H1 (cell line): ENCODE measurements at regions not wholly inside any gene's neighbourhood (a gene's known extent, or its start where the extent isn't known, plus 50 kb on each side); places are given as distances from the start of the nearest gene placed in this dataset.

ENCODE experiments used
- CTCF ChIA-PET: fragments of 300-600 bp; sonication (Branson Sonifier 250); formaldehyde crosslinking; loops from one replicate; lab custom pipeline; 2021; ENCODE audit not compliant: partially characterized antibody; lab: Charles Lee
- POLR2A ChIA-PET: fragments of 300-600 bp; sonication (Branson Sonifier 250); formaldehyde crosslinking; loops from one replicate; lab custom pipeline; 2021; ENCODE audit warnings: inconsistent platforms; ENCODE audit not compliant: partially characterized antibody; lab: Charles Lee
- DNase-seq, 2 experiments: peaks; one replicate each; pipeline versions ENCODE4 v3.0.0 to v3.0.0-alpha.2; 2010 to 2022; ENCODE audit warnings: low spot score in 2 of 2, low read depth in 1 of 2, mixed read lengths in 1 of 2
- FAIRE-seq: peaks from 2 replicates; lab custom pipeline; 2011; peaks lifted over from hg19 to GRCh38; lab: Jason Lieb, UNC
- H2AFZ ChIP-seq: 2 replicates; pipeline ENCODE4 v1.8.1; 2012; ENCODE audit warnings: low read length, inconsistent platforms
- H2AK5ac ChIP-seq: 2 replicates; pipeline ENCODE4 v1.6.1; 2013; ENCODE audit warnings: low read depth, low read length
- H2BK120ac ChIP-seq: replicated peaks from 2 replicates; pipeline ENCODE3; 2013; ENCODE audit warnings: low read depth, low read length, inconsistent platforms
- H2BK12ac ChIP-seq: 2 replicates; pipeline ENCODE4 v1.6.1; 2013; ENCODE audit warnings: low read depth, low read length
- H2BK15ac ChIP-seq: 2 replicates; pipeline ENCODE4 v1.6.1; 2013; ENCODE audit warnings: low read length
- H2BK20ac ChIP-seq: 2 replicates; pipeline ENCODE4 v1.6.1; 2013; ENCODE audit warnings: low read length
- H2BK5ac ChIP-seq: 2 replicates; pipeline ENCODE4 v1.6.1; 2013; ENCODE audit warnings: low read depth, low read length
- H3K14ac ChIP-seq: 2 replicates; pipeline ENCODE4 v1.6.1; 2013; ENCODE audit warnings: inconsistent platforms; ENCODE audit not compliant: insufficient read length
- H3K18ac ChIP-seq: 2 replicates; pipeline ENCODE4 v1.6.1; 2013; ENCODE audit warnings: low read length; ENCODE audit errors: extremely low read depth
- H3K23ac ChIP-seq: 2 replicates; pipeline ENCODE4 v1.6.1; 2013; ENCODE audit warnings: inconsistent platforms; ENCODE audit not compliant: insufficient read length
- H3K23me2 ChIP-seq: 2 replicates; pipeline ENCODE4 v1.6.1; 2013; ENCODE audit warnings: low read depth, low read length
- H3K27ac ChIP-seq: 2 replicates; pipeline ENCODE4 v1.6.1; 2011; ENCODE audit warnings: low read depth, low read length, inconsistent platforms
- H3K27me3 ChIP-seq, 4 experiments: replicated peaks in 1 of 4; 1 replicate in 1 of 4; 2 replicates in 3 of 4; pipeline versions ENCODE4 v1.6.1 to v1.8.1; 2011 to 2013; ENCODE audit warnings: low read length in 3 of 4, mild to moderate bottlenecking in 3 of 4, inconsistent platforms in 2 of 4, mixed read lengths in 2 of 4, moderate library complexity in 1 of 4; ENCODE audit not compliant: control insufficient read depth in 3 of 4, insufficient read depth in 3 of 4; ENCODE audit errors: extremely low read depth in 1 of 4
- H3K36me3 ChIP-seq, 4 experiments: 2 replicates each; pipeline versions ENCODE4 v1.6.1 to v1.8.1; 2011 to 2013; ENCODE audit warnings: mild to moderate bottlenecking in 4 of 4, low read length in 3 of 4, moderate library complexity in 2 of 4, control low read depth in 1 of 4, inconsistent platforms in 1 of 4; ENCODE audit not compliant: insufficient read depth in 4 of 4, control insufficient read depth in 2 of 4
- H3K4ac ChIP-seq: replicated peaks from 2 replicates; pipeline ENCODE3; 2013; ENCODE audit warnings: low read length, low read depth, mixed read lengths, inconsistent platforms; ENCODE audit not compliant: insufficient read length
- H3K4me1 ChIP-seq, 4 experiments: replicated peaks in 1 of 4; 1 replicate in 1 of 4; 2 replicates in 3 of 4; pipeline versions ENCODE4 v1.6.1 to v1.8.1; 2011 to 2013; ENCODE audit warnings: low read length in 3 of 4, inconsistent platforms in 2 of 4, mixed read lengths in 1 of 4; ENCODE audit not compliant: insufficient read depth in 4 of 4, control insufficient read depth in 3 of 4
- H3K4me2 ChIP-seq, 2 experiments: 2 replicates each; pipeline versions ENCODE4 v1.6.1 to v1.8.1; 2011 to 2013; ENCODE audit warnings: low read depth in 2 of 2, low read length in 2 of 2, control low read depth in 1 of 2, inconsistent platforms in 1 of 2, mild to moderate bottlenecking in 1 of 2; ENCODE audit not compliant: insufficient read depth in 1 of 2
- H3K4me3 ChIP-seq, 4 experiments: fragments of 200-600, 300-600 bp in 1 of 4; sonication (generic), shearing (Covaris generic), sonication (Bioruptor Twin) in 1 of 4; 2 replicates each; pipeline versions ENCODE4 v1.5.1 to v1.8.1; 2011 to 2016; ENCODE audit warnings: low read length in 4 of 4, low read depth in 3 of 4, control low read depth in 2 of 4, inconsistent platforms in 2 of 4, mild to moderate bottlenecking in 2 of 4, mixed read lengths in 1 of 4, moderate library complexity in 1 of 4; ENCODE audit not compliant: insufficient read depth in 2 of 4; ENCODE audit errors: extremely low read depth in 1 of 4
- H3K56ac ChIP-seq: replicated peaks from 2 replicates; pipeline ENCODE3; 2013; ENCODE audit warnings: low read depth, mild to moderate bottlenecking, mixed read lengths, low read length, inconsistent platforms; ENCODE audit not compliant: insufficient read length
- H3K79me1 ChIP-seq: 2 replicates; pipeline ENCODE4 v1.6.1; 2013; ENCODE audit warnings: low read depth, low read length, control low read depth
- H3K79me2 ChIP-seq, 2 experiments: 2 replicates each; pipeline versions ENCODE4 v1.6.1 to v1.8.1; 2012 to 2013; ENCODE audit warnings: low read length in 2 of 2, mild to moderate bottlenecking in 2 of 2, inconsistent platforms in 1 of 2; ENCODE audit not compliant: insufficient read depth in 2 of 2, control insufficient read depth in 1 of 2
- H3K9ac ChIP-seq, 4 experiments: replicated peaks in 1 of 4; 1 replicate in 1 of 4; 2 replicates in 3 of 4; pipeline versions ENCODE4 v1.6.1 to v1.8.1; 2011 to 2013; ENCODE audit warnings: low read depth in 3 of 4, low read length in 3 of 4, control low read depth in 2 of 4, mild to moderate bottlenecking in 2 of 4, moderate library complexity in 2 of 4, inconsistent platforms in 1 of 4; ENCODE audit errors: extremely low read depth in 1 of 4
- H3K9me3 ChIP-seq, 2 experiments: 2 replicates each; pipeline versions ENCODE4 v1.6.1 to v1.8.1; 2012 to 2013; ENCODE audit warnings: mild to moderate bottlenecking in 2 of 2, moderate library complexity in 2 of 2, control low read depth in 1 of 2, inconsistent platforms in 1 of 2, low read depth in 1 of 2, low read length in 1 of 2, mixed read lengths in 1 of 2; ENCODE audit not compliant: insufficient read depth in 2 of 2
- H4K20me1 ChIP-seq, 2 experiments: replicated peaks in 1 of 2; 2 replicates each; pipeline versions ENCODE3 to v1.8.1; 2011 to 2013; ENCODE audit warnings: inconsistent platforms in 2 of 2, low read length in 2 of 2, mild to moderate bottlenecking in 1 of 2; ENCODE audit not compliant: insufficient read depth in 2 of 2, control insufficient read depth in 1 of 2
- H4K5ac ChIP-seq: 2 replicates; pipeline ENCODE4 v1.6.1; 2013; ENCODE audit warnings: low read length, low read depth, mixed read lengths, inconsistent platforms; ENCODE audit not compliant: insufficient read length
- H4K8ac ChIP-seq: 2 replicates; pipeline ENCODE4 v1.8.0; 2013; ENCODE audit warnings: mild to moderate bottlenecking, moderate library complexity, low read length, inconsistent platforms; ENCODE audit not compliant: insufficient read depth; ENCODE audit errors: extremely low read depth
- H4K91ac ChIP-seq: replicated peaks from 2 replicates; pipeline ENCODE3; 2013; ENCODE audit warnings: low read length, mixed read lengths, inconsistent platforms; ENCODE audit not compliant: insufficient read length
- ASH2L ChIP-seq: fragments of 200-600, 300-600 bp; sonication (generic); IDR thresholded peaks from one replicate; pipeline ENCODE4 v1.7.1; 2017; ENCODE audit warnings: low read length
- BACH1 ChIP-seq: IDR thresholded peaks from 2 replicates; pipeline ENCODE4 v1.6.1; 2012; ENCODE audit warnings: low read length, improper control_type of control experiment
- HDAC2 ChIP-seq, 2 experiments: fragments of 300-600 bp in 1 of 2; sonication (generic) in 1 of 2; IDR thresholded peaks; 2 replicates each; pipeline ENCODE4 v1.6.1; 2011 to 2012; ENCODE audit warnings: low read depth in 2 of 2, low read length in 2 of 2, mild to moderate bottlenecking in 2 of 2, moderate library complexity in 2 of 2, borderline replicate concordance in 1 of 2, inconsistent platforms in 1 of 2
- NANOG ChIP-seq: IDR thresholded peaks from 2 replicates; pipeline ENCODE4 v1.6.1; 2011; ENCODE audit warnings: low read length, low read depth, mild to moderate bottlenecking, inconsistent platforms; ENCODE audit not compliant: insufficient read depth, poor library complexity, severe bottlenecking
- NRF1 ChIP-seq: IDR thresholded peaks from 2 replicates; pipeline ENCODE4 v1.6.1; 2011; ENCODE audit warnings: mild to moderate bottlenecking, low read depth, low read length, improper control_type of control experiment
- POU5F1 ChIP-seq: IDR thresholded peaks from 2 replicates; pipeline ENCODE4 v1.6.1; 2011; ENCODE audit warnings: low read depth, mild to moderate bottlenecking, low read length, moderate library complexity
- RBBP5 ChIP-seq: IDR thresholded peaks from 2 replicates; pipeline ENCODE4 v1.7.1; 2012; ENCODE audit warnings: low read depth, mild to moderate bottlenecking, inconsistent platforms, low read length, moderate library complexity, borderline replicate concordance
- SRF ChIP-seq: IDR thresholded peaks from 2 replicates; pipeline ENCODE4 v1.6.1; 2011; ENCODE audit warnings: mild to moderate bottlenecking, low read depth, low read length, moderate library complexity
- TAF1 ChIP-seq: IDR thresholded peaks from 2 replicates; pipeline ENCODE4 v1.6.1; 2011; ENCODE audit warnings: mild to moderate bottlenecking, low read depth, low read length
- TAF7 ChIP-seq: optimal IDR thresholded peaks from 2 replicates; pipeline ENCODE3; 2011; ENCODE audit warnings: low read depth, mild to moderate bottlenecking, inconsistent platforms, low read length, moderate library complexity, borderline replicate concordance
- WGBS, 2 experiments: shearing (Covaris generic) in 1 of 2; methylation state at CpG; one replicate each; pipeline versions ENCODE4 v1.1.6 to v1.1.7; 2013 to 2015; ENCODE audit warnings: low lambda C conversion rate in 2 of 2, mixed read lengths in 2 of 2, inconsistent platforms in 1 of 2, low coverage in 1 of 2, missing lambda C conversion rate in 1 of 2; ENCODE audit not compliant: insufficient replicate concordance in 2 of 2, insufficient coverage in 1 of 2, insufficient read length in 1 of 2; ENCODE audit errors: extremely low coverage in 1 of 2, missing lambda C conversion rate in 1 of 2; 5-methylcytosine and 5-hydroxymethylcytosine counted together
- TF ChIP-seq, protein P1 (sequence below): IDR thresholded peaks from 2 replicates; pipeline ENCODE4 v1.6.1; 2011; ENCODE audit warnings: low read length, improper control_type of control experiment

DNA sequence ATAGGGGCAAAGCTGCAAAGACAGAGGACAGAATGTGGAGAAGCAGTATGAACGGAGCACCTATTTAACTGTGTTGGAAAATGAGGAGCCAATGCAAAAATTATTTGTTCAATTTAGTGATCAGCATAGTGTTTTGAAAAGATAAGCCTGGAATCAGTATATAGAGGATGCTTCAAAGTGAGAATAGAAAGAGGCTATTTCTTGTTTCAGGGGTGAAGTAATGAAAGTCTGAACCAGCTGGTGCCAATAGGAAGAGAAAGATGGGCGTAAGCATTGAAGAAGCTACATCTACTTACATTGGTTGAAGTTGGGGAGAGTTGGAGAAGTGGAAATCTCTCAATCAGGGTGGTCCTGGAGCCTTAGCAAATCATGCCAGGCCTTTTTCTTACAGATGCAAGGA lies 77.3 kb upstream of the SLC38A4 start:
- H2BK12ac ChIP-seq, result no peak overlapping the region
- CTCF ChIA-PET, result interaction anchor here (1.0 to 1.8 kb wide), 2 partner anchors 11 to 778 kb away, joined by 3 to 5 read pairs; no protein-coding TSS in a partner anchor
- no peak overlapping the region for H2AK5ac ChIP-seq
- no peak overlapping the region for H4K8ac ChIP-seq
- no peaks in the 10 kb centered on the region for H3K4me1 ChIP-seq
- FAIRE-seq (no peak), DNase-seq (no peak)
- H3K79me1 ChIP-seq, result no peaks in the 10 kb centered on the region
- H2BK15ac ChIP-seq, result no peak overlapping the region
- no peak overlapping the region for H3K4me3 ChIP-seq
- H3K18ac ChIP-seq, result no peak overlapping the region
- no peaks in the 10 kb centered on the region for H4K20me1 ChIP-seq
- POLR2A ChIA-PET, result no interaction called here
- H2AFZ ChIP-seq, result 0 out of 2 replicates have a peak overlapping the region, but pooled peaks have one; percentile 21
- H4K5ac ChIP-seq, result no peak overlapping the region
- no peak overlapping the region for H3K4ac ChIP-seq
- H3K9ac ChIP-seq, result no peak overlapping the region
- WGBS, 2 experiments, result 93% methylated on average over 2 of the region's 2 CpGs; no CpG with 5 or more reads in 1 of the 2 experiments
- no peak overlapping the region for H2BK5ac ChIP-seq
- no peak overlapping the region for H2BK120ac ChIP-seq
- H3K36me3 ChIP-seq, result no peaks in the 10 kb centered on the region
- no peaks in the 10 kb centered on the region for H3K9me3 ChIP-seq
- H2BK20ac ChIP-seq, result no peak overlapping the region
- H3K23ac ChIP-seq, result no peak overlapping the region
- H3K23me2 ChIP-seq, result no peaks in the 10 kb centered on the region
- no peak overlapping the region for H3K4me2 ChIP-seq
- H3K56ac ChIP-seq, result no peak overlapping the region
- no peaks in the 10 kb centered on the region for H3K27me3 ChIP-seq
- H3K14ac ChIP-seq, result no peak overlapping the region
- no peak overlapping the region for H3K27ac ChIP-seq
- no peaks in the 10 kb centered on the region for H3K79me2 ChIP-seq
- no peak overlapping the region for H4K91ac ChIP-seq
- no peak for TF ChIP-seq NANOG
- no peak for TF ChIP-seq RBBP5
- TF ChIP-seq ASH2L, result no peak
- TF ChIP-seq, protein P1, sequence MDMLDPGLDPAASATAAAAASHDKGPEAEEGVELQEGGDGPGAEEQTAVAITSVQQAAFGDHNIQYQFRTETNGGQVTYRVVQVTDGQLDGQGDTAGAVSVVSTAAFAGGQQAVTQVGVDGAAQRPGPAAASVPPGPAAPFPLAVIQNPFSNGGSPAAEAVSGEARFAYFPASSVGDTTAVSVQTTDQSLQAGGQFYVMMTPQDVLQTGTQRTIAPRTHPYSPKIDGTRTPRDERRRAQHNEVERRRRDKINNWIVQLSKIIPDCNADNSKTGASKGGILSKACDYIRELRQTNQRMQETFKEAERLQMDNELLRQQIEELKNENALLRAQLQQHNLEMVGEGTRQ, result no peak
- no peak for TF ChIP-seq BACH1
- TF ChIP-seq SRF, result no peak
- no peak for TF ChIP-seq NRF1
- TF ChIP-seq TAF1, result no peak
- no peak for TF ChIP-seq HDAC2 (IDR thresholded peaks at IDR 0.05; ENCODE audit: borderline replicate concordance in 1 of 2, low read depth in 2 of 2, low read length in 2 of 2)
- TF ChIP-seq POU5F1, result no peak
- no peak for TF ChIP-seq TAF7
